D721Med (cell line): ENCODE measurements at regions not wholly inside any gene's neighbourhood (a gene's known extent, or its start where the extent isn't known, plus 50 kb on each side); places are given as distances from the start of the nearest gene placed in this dataset.
"Not testable (repeated sequence)": the region's sequence is repeated elsewhere in the genome, so short reads cannot be mapped to it uniquely, and the experiment has no call there.

Experiments used
- DNase-seq: peaks from one replicate; pipeline ENCODE4 v3.0.0; 2011; ENCODE audit warnings: low spot score; ENCODE audit not compliant: insufficient read length
- FAIRE-seq: peaks from 2 replicates; lab custom pipeline; 2011; peaks lifted over from hg19 to GRCh38; lab: Jason Lieb, UNC
- CTCF ChIP-seq: IDR thresholded peaks from 2 replicates; pipeline ENCODE4 v1.5.1; 2012; ENCODE audit warnings: mild to moderate bottlenecking, control low read depth; ENCODE audit not compliant: insufficient read depth; ENCODE audit errors: missing control alignments

GRCh38 chr17:62206550-62206949, 141.5 kb upstream of the MED13 start:
- FAIRE-seq (no peak), DNase-seq (no peak)
- no peak for TF ChIP-seq CTCF

DNA sequence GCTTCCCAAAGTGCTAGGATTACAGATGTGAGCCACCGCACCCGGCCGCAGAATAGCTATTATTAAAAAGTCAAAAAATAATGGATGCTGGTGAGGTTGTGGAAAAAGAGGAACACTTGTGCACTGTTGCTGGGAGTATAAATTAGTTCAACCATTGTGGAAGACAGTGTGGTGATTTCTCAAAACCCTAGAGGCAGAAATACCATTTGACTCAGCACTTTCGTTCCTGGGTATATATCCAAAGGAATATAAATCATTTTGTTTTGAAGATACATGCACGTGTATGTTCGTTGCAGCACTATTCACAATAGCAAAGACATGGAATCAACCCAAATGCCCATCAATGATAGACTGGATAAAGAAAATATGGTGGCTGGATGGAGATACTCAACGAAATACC, 132.1 kb upstream of the MED13 start:
- not testable (repeated sequence) for DNase-seq, FAIRE-seq

- not testable (repeated sequence) for FAIRE-seq
Measured at GRCh38 chr17:62196587-62196986, 131.5 kb upstream of the MED13 start.

DNA sequence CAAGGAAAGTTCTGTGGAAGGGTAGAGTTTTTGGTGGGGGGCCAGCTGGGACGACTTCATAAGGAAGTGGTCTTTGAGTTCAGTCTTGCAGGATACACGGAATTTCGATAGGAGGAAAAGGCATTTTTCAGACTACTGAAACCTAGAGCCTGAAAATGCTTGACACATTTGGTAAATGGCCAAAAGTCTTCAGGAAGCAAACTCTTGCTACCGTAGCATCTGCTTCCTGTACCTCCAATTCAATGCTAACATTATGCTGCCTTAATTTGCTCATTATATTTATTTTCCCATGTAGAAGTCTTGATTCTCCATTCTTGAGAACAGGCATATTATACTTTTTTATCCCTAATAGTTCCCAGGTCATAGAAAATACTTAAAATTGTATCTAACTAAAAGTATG, 129.3 kb upstream of the MED13 start:
- TF ChIP-seq CTCF, result no peak
- DNase-seq, result no peak
- no peak for FAIRE-seq

More at GRCh38 chr17:62196587-62196986, 131.5 kb upstream of the MED13 start:
- not testable (repeated sequence) for DNase-seq

DNA sequence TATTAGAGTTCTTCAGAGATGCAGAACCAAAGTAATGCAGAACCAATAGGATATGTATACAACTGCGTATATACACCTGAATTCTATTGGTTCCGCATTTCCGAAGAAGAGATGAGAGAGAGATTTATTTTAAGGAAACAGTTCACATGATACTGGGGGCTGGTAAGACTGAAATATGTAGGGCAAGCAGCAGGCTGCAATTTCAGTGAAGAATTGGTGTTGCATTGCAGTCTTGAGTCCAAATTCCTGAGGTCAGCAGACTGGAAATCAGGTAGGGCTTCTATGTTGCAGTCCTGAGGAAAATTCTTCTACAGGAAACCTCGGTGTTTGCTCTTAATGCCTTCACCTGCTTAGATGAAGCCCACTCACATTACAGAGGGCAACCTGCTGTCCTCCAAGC, 128.2 kb upstream of the MED13 start:
- TF ChIP-seq CTCF, result no peak
- FAIRE-seq, result no peak
- no peak for DNase-seq

- FAIRE-seq, result no peak
- no peak for DNase-seq
- no peak for TF ChIP-seq CTCF
Measured at GRCh38 chr17:62191390-62192361, 126.6 kb upstream of the MED13 start.

DNA sequence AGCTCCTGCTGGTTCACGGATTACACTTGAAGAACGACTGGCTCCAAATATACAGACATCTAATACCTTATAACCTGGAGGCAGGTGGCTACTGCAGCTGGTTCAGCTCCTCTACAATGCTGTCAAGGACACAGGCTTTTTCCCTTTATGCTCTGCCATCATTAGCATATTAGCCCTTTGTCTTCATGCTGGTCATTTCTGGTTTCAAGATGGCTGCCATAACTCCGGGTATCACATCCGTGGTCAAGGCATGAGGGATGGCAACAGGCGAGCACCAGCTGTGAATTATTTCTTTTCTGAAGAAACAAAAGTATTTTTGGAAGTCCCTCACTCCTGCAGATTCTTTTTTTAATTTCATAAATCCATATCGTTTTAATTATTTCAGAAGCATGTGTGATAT, 124.3 kb upstream of the MED13 start:
- FAIRE-seq, result no peak
- TF ChIP-seq CTCF, result no peak

DNA sequence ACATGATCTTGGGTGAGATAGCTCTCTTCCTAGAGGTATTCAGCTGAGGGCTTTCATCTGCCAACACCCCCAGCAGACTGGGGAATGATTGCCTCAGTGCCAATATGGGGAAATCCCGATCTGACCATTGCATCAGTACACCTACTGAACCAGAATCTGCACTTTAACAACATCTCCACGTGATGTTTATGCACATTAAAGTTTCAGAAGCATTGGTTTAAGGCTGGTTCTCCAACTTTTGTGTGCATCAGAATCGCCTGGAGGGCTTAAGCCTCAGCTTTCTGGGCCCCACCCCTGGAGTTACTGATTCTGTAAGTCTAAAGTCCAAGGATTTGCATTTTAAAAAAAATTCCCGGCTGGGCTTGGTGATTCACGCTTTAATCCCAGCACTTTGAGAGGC, 123.6 kb upstream of the MED13 start:
- DNase-seq (no peak), FAIRE-seq (no peak)
- no peak for TF ChIP-seq CTCF

More for the DNA sequence above, 124.3 kb upstream of the MED13 start:
- no peak for DNase-seq
